ENCODE measurements at regions not wholly inside any gene's neighbourhood (a gene's known extent, or its start where the extent isn't known, plus 50 kb on each side); places are given as distances from the start of the nearest gene placed in this dataset.

GRCh38 chr2:133737242-133737993, 169.2 kb upstream of the NCKAP5 start:
- TF ChIP-seq, protein P1, sequence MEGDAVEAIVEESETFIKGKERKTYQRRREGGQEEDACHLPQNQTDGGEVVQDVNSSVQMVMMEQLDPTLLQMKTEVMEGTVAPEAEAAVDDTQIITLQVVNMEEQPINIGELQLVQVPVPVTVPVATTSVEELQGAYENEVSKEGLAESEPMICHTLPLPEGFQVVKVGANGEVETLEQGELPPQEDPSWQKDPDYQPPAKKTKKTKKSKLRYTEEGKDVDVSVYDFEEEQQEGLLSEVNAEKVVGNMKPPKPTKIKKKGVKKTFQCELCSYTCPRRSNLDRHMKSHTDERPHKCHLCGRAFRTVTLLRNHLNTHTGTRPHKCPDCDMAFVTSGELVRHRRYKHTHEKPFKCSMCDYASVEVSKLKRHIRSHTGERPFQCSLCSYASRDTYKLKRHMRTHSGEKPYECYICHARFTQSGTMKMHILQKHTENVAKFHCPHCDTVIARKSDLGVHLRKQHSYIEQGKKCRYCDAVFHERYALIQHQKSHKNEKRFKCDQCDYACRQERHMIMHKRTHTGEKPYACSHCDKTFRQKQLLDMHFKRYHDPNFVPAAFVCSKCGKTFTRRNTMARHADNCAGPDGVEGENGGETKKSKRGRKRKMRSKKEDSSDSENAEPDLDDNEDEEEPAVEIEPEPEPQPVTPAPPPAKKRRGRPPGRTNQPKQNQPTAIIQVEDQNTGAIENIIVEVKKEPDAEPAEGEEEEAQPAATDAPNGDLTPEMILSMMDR (IDR thresholded peaks at IDR 0.05) = no peak
- TF ChIP-seq POLR2A (IDR thresholded peaks at IDR 0.05) = no peak
